KMS-11 (cell line): ENCODE measurements at regions not wholly inside any gene's neighbourhood (a gene's known extent, or its start where the extent isn't known, plus 50 kb on each side); places are given as distances from the start of the nearest gene placed in this dataset.

Source experiments
- H2AFZ ChIP-seq: fragments of 200-600 bp; sonication (generic); 2 replicates; pipeline ENCODE4 v1.6.1; 2016; ENCODE audit warnings: antibody characterized with exemption, mixed run types, low read depth
- H3K27ac ChIP-seq: fragments of 200-600 bp; sonication (generic); 2 replicates; pipeline ENCODE4 v1.6.1; 2016; ENCODE audit warnings: mild to moderate bottlenecking, mixed run types
- H3K27me3 ChIP-seq: fragments of 200-600 bp; sonication (generic); 2 replicates; pipeline ENCODE4 v1.6.1; 2017; ENCODE audit warnings: mild to moderate bottlenecking, low read depth, mixed run types, moderate library complexity; ENCODE audit not compliant: insufficient read depth
- H3K36me3 ChIP-seq: fragments of 200-600 bp; sonication (generic); 2 replicates; pipeline ENCODE4 v1.6.1; 2017; ENCODE audit warnings: mild to moderate bottlenecking, mixed run types; ENCODE audit not compliant: insufficient read depth
- H3K4me1 ChIP-seq: fragments of 200-600 bp; sonication (generic); 2 replicates; pipeline ENCODE4 v1.6.1; 2016; ENCODE audit warnings: mild to moderate bottlenecking, low read depth, mixed run types; ENCODE audit not compliant: poor library complexity, severe bottlenecking
- H3K4me2 ChIP-seq: fragments of 200-600 bp; sonication (generic); 2 replicates; pipeline ENCODE4 v1.7.0; 2016; ENCODE audit warnings: mild to moderate bottlenecking, mixed run types
- H3K4me3 ChIP-seq: fragments of 200-600 bp; sonication (generic); IDR thresholded peaks from 2 replicates; pipeline ENCODE4 v1.6.1; 2017; ENCODE audit warnings: low read depth, low read length, mixed read lengths; ENCODE audit not compliant: insufficient read depth
- H3K79me2 ChIP-seq: fragments of 200-600 bp; sonication (generic); 2 replicates; pipeline ENCODE4 v1.6.1; 2016; ENCODE audit warnings: low read depth, mixed run types; ENCODE audit not compliant: insufficient read depth
- H3K9ac ChIP-seq: fragments of 200-600 bp; sonication (generic); 2 replicates; pipeline ENCODE4 v1.6.1; 2016; ENCODE audit warnings: mild to moderate bottlenecking, mixed run types
- H4K20me1 ChIP-seq: fragments of 200-600 bp; sonication (generic); 2 replicates; pipeline ENCODE4 v1.6.1; 2016; ENCODE audit warnings: mild to moderate bottlenecking, mixed run types; ENCODE audit not compliant: insufficient read depth
- TF ChIP-seq, protein P1 (sequence below): fragments of 200-600 bp; sonication (generic); conservative IDR thresholded peaks from 2 replicates; pipeline ENCODE4 v1.6.1; 2017; ENCODE audit warnings: low read depth, mild to moderate bottlenecking, antibody characterized with exemption, low read length, moderate library complexity, mixed read lengths

- Histone ChIP-seq H2AFZ (no peak overlapping the region), H3K27ac (no peak overlapping the region), H3K4me3 (no peak overlapping the region), H3K79me2 (no peaks in the 10 kb centered on the region), H3K27me3 (no peaks in the 10 kb centered on the region), H3K4me2 (no peak overlapping the region), H3K36me3 (no peaks in the 10 kb centered on the region), H4K20me1 (no peaks in the 10 kb centered on the region), H3K4me1 (no peaks in the 10 kb centered on the region), H3K9ac (no peak overlapping the region)
- TF ChIP-seq, protein P1, sequence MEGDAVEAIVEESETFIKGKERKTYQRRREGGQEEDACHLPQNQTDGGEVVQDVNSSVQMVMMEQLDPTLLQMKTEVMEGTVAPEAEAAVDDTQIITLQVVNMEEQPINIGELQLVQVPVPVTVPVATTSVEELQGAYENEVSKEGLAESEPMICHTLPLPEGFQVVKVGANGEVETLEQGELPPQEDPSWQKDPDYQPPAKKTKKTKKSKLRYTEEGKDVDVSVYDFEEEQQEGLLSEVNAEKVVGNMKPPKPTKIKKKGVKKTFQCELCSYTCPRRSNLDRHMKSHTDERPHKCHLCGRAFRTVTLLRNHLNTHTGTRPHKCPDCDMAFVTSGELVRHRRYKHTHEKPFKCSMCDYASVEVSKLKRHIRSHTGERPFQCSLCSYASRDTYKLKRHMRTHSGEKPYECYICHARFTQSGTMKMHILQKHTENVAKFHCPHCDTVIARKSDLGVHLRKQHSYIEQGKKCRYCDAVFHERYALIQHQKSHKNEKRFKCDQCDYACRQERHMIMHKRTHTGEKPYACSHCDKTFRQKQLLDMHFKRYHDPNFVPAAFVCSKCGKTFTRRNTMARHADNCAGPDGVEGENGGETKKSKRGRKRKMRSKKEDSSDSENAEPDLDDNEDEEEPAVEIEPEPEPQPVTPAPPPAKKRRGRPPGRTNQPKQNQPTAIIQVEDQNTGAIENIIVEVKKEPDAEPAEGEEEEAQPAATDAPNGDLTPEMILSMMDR = no peak
Observed at GRCh38 chr14:53779301-53779700, 177.3 kb downstream of the BMP4 start.

GRCh38 chr14:53778263-53778662 lies 178.4 kb downstream of the BMP4 start:
- no peak overlapping the region for H3K4me2 ChIP-seq
- H3K4me1 ChIP-seq = no peaks in the 10 kb centered on the region
- H3K4me3 ChIP-seq = no peak overlapping the region
- no peaks in the 10 kb centered on the region for H3K36me3 ChIP-seq
- no peak overlapping the region for H3K27ac ChIP-seq
- no peak overlapping the region for H3K9ac ChIP-seq
- H4K20me1 ChIP-seq = no peaks in the 10 kb centered on the region
- no peaks in the 10 kb centered on the region for H3K27me3 ChIP-seq
- H3K79me2 ChIP-seq = no peaks in the 10 kb centered on the region
- no peak overlapping the region for H2AFZ ChIP-seq
- TF ChIP-seq, protein P1 = no peak

GRCh38 chr14:53772936-53773335 lies 183.7 kb downstream of the BMP4 start:
- no peak overlapping the region for H3K4me2 ChIP-seq
- TF ChIP-seq, protein P1 = no peak

GRCh38 chr14:53767566-53767965 lies 189.1 kb downstream of the BMP4 start:
- no peaks in the 10 kb centered on the region for H4K20me1 ChIP-seq
- TF ChIP-seq, protein P1 = no peak
- H3K4me1 ChIP-seq = no peaks in the 10 kb centered on the region
- H2AFZ ChIP-seq = no peak overlapping the region
- no peak overlapping the region for H3K4me2 ChIP-seq
- H3K36me3 ChIP-seq = no peaks in the 10 kb centered on the region
- H3K4me3 ChIP-seq = no peak overlapping the region
- no peaks in the 10 kb centered on the region for H3K27me3 ChIP-seq
- H3K27ac ChIP-seq = no peak overlapping the region
- no peaks in the 10 kb centered on the region for H3K79me2 ChIP-seq
- H3K9ac ChIP-seq = no peak overlapping the region

More at GRCh38 chr14:53772936-53773335, 183.7 kb downstream of the BMP4 start:
- Histone ChIP-seq H2AFZ (no peak overlapping the region), H3K36me3 (no peaks in the 10 kb centered on the region), H3K27me3 (no peaks in the 10 kb centered on the region), H4K20me1 (no peaks in the 10 kb centered on the region), H3K27ac (no peak overlapping the region), H3K9ac (no peak overlapping the region), H3K4me3 (no peak overlapping the region), H3K79me2 (no peaks in the 10 kb centered on the region), H3K4me1 (no peaks in the 10 kb centered on the region)
